HFFc6 (cell line): ENCODE measurements at regions not wholly inside any gene's neighbourhood (a gene's known extent, or its start where the extent isn't known, plus 50 kb on each side); places are given as distances from the start of the nearest gene placed in this dataset.

Experiments used
- DNase-seq: peaks from one replicate; pipeline ENCODE4 v3.0.0-alpha.2; 2018
- H3K27ac Mint-ChIP-seq: 2 replicates; pipeline ENCODE4 v1.8.0; 2020; ENCODE audit warnings: mild to moderate bottlenecking, mixed read lengths
- H3K27me3 Mint-ChIP-seq: 2 replicates; pipeline ENCODE4 v1.8.0; 2021; ENCODE audit warnings: mild to moderate bottlenecking, moderate library complexity, mixed read lengths; ENCODE audit not compliant: insufficient read depth
- H3K36me3 Mint-ChIP-seq: 2 replicates; pipeline ENCODE4 v1.8.0; 2021; ENCODE audit warnings: low read depth, mixed read lengths
- H3K4me1 Mint-ChIP-seq: 2 replicates; pipeline ENCODE4 v1.8.0; 2020; ENCODE audit warnings: low read depth, mixed read lengths
- H3K4me3 Mint-ChIP-seq: 2 replicates; pipeline ENCODE4 v1.8.0; 2020; ENCODE audit warnings: mild to moderate bottlenecking, moderate library complexity, mixed read lengths
- H3K9me3 Mint-ChIP-seq: 2 replicates; pipeline ENCODE4 v1.8.0; 2020; ENCODE audit warnings: mild to moderate bottlenecking, mixed read lengths
- CTCF ChIP-seq: fragments of 200-600 bp; sonication (generic); IDR thresholded peaks from 2 replicates; pipeline ENCODE4 v1.5.0; 2021; ENCODE audit warnings: antibody characterized with exemption, mild to moderate bottlenecking

GRCh38 chr19:29022599-29022998 lies 190.4 kb downstream of the UQCRFS1 start:
- H3K27me3 Mint-ChIP-seq: peaks cover 37% of the 10 kb centered on the region
- no peak for DNase-seq
- no peak for TF ChIP-seq CTCF
- H3K27ac Mint-ChIP-seq: no peak overlapping the region
- no peaks in the 10 kb centered on the region for H3K9me3 Mint-ChIP-seq
- no peaks in the 10 kb centered on the region for H3K36me3 Mint-ChIP-seq
- H3K4me3 Mint-ChIP-seq: no peak overlapping the region
- no peaks in the 10 kb centered on the region for H3K4me1 Mint-ChIP-seq

DNA sequence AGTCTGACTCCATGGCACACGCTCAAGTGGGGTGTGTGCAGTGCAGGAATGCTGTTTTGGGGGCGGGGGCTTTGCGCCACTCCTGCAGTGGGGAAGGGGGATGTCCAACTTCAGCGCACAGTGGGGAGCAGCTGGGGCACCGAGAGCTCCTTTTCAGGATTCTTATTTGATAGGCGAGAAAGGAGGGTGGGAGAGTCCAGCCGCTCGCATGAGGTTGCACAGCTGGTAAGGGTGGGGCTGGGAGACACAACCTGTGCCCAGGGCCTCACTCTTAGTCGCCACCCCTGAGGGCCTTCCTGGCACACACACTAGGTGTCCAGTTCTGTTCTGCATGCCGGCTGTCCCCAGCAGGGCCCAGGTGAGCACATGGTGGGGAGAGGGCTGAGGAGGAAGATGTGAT lies 190.8 kb downstream of the UQCRFS1 start:
- no peak for DNase-seq
- H3K4me1 Mint-ChIP-seq: no peaks in the 10 kb centered on the region
- H3K27me3 Mint-ChIP-seq: peaks cover 41% of the 10 kb centered on the region
- H3K27ac Mint-ChIP-seq: no peak overlapping the region
- no peak for TF ChIP-seq CTCF
- no peaks in the 10 kb centered on the region for H3K9me3 Mint-ChIP-seq
- no peak overlapping the region for H3K4me3 Mint-ChIP-seq
- H3K36me3 Mint-ChIP-seq: no peaks in the 10 kb centered on the region

DNA sequence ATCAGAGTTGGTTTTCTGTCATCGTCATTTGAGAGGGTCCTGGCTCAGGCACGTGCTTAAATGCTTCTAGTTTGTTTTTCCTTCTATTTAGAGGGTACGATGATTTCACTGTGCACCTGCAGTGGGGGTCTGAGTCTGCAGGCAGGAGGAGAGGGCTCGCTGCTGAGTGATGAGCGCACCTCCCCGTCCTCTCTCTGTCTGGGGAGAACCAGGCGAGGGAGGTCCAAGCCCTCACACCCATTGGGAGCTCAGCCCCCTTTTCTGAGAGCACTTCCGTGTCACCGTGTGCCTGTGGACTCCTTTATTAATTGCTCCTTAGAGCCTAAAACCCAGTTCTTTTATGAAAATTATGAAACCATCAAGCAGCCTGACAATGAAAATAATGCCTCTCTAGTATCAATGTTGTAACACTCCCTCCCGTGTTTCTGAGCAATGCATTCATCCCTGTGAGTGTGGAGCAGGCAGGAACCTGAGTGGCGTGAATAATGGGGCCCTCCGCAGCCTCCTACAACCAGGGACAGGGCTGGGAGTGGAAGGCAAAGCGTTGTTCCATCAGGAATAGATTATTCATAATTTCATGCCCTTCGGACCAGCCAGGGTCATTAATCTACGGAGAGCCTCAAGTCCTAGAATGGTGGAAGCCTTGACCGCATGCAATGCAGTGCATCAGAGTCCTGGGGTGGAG lies 191.6 kb downstream of the UQCRFS1 start:
- H3K36me3 Mint-ChIP-seq: no peaks in the 10 kb centered on the region
- H3K9me3 Mint-ChIP-seq: no peaks in the 10 kb centered on the region
- no peak overlapping the region for H3K4me3 Mint-ChIP-seq
- H3K27me3 Mint-ChIP-seq: peaks cover 44% of the 10 kb centered on the region
- H3K4me1 Mint-ChIP-seq: no peaks in the 10 kb centered on the region
- DNase-seq: no peak
- H3K27ac Mint-ChIP-seq: no peak overlapping the region
- TF ChIP-seq CTCF: no peak

DNA sequence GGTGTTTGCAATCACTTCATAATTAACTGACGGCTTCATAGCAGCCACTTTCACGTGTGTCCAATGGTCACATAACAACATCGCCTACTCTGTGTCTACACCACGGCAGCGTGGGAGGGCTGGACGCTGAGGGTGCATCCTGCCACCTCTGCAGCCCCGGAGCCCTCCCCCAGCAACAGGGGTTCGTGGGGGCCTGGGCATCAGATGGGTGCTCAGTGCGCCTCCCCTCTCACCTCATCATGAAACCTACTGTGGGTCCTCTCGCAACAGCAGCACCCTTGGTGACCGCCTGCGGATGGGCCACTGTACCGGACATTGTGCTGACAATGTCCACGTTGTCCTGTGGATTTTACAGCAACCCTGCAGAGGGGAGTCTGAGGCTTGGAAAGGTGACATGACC lies 193.5 kb downstream of the UQCRFS1 start:
- Mint-ChIP-seq H3K4me3 (no peak overlapping the region), H3K9me3 (no peaks in the 10 kb centered on the region), H3K36me3 (no peaks in the 10 kb centered on the region), H3K27me3 (peaks cover 39% of the 10 kb centered on the region), H3K4me1 (no peaks in the 10 kb centered on the region), H3K27ac (no peak overlapping the region)
- TF ChIP-seq CTCF: no peak
- DNase-seq: no peak

- TF ChIP-seq CTCF: no peak
- DNase-seq: no peak
- no peak overlapping the region for H3K27ac Mint-ChIP-seq
- no peaks in the 10 kb centered on the region for H3K36me3 Mint-ChIP-seq
- H3K9me3 Mint-ChIP-seq: no peaks in the 10 kb centered on the region
- H3K4me3 Mint-ChIP-seq: no peak overlapping the region
- H3K27me3 Mint-ChIP-seq: peaks cover 37% of the 10 kb centered on the region
- H3K4me1 Mint-ChIP-seq: no peaks in the 10 kb centered on the region
Observed at GRCh38 chr19:29018542-29018941, 194.4 kb downstream of the UQCRFS1 start.

DNA sequence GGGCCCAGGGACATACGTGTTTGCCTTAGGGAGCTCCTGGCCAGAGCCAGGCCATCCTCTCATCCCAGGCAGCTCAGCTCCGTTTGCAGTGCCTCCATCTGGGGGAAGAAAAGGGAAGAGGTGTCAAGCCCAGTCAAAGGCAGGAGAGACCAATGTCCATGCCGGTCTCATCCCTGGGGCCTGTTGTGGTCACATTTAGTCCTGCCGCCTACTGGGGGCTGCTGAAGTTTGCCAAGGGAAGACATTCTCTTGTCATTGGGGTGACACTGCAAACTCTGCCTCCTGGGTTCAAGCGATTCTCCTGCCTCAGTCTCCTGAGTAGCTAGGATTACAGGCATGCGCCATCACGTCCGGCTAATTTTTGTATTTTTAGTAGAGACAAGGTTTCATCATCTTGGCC lies 195.2 kb downstream of the UQCRFS1 start:
- Mint-ChIP-seq H3K9me3 (no peaks in the 10 kb centered on the region), H3K27me3 (peaks cover 40% of the 10 kb centered on the region), H3K4me3 (no peak overlapping the region), H3K27ac (no peak overlapping the region), H3K4me1 (no peaks in the 10 kb centered on the region), H3K36me3 (no peaks in the 10 kb centered on the region)
- no peak for DNase-seq
- TF ChIP-seq CTCF: no peak
